HCT116 (cell line): ENCODE measurements at regions not wholly inside any gene's neighbourhood (a gene's known extent, or its start where the extent isn't known, plus 50 kb on each side); places are given as distances from the start of the nearest gene placed in this dataset.

Experiments used
- CEBPB ChIP-seq: IDR thresholded peaks from 2 replicates; pipeline ENCODE4 v1.6.1; 2012; ENCODE audit warnings: low read depth
- EGR1 ChIP-seq: IDR thresholded peaks from 2 replicates; pipeline ENCODE4 v1.6.1; 2012; ENCODE audit warnings: low read depth
- EZH2 ChIP-seq: fragments of 200-600 bp; sonication (generic); IDR thresholded peaks from 2 replicates; pipeline ENCODE4 v1.6.1; 2017; ENCODE audit warnings: antibody characterized with exemption, mixed run types
- POLR2A ChIP-seq: IDR thresholded peaks from 2 replicates; pipeline ENCODE4 v1.7.0; 2011; ENCODE audit warnings: borderline replicate concordance; ENCODE audit not compliant: insufficient read depth, insufficient read length; ENCODE audit errors: extremely low read depth
- POLR2AphosphoS5 ChIP-seq: IDR thresholded peaks from 2 replicates; pipeline ENCODE4 v1.6.1; 2011; ENCODE audit warnings: mild to moderate bottlenecking, low read depth, low read length, moderate library complexity
- RAD21 ChIP-seq: IDR thresholded peaks from 2 replicates; pipeline ENCODE4 v1.6.1; 2012; ENCODE audit warnings: low read depth, mild to moderate bottlenecking
- SIN3A ChIP-seq: IDR thresholded peaks from 2 replicates; pipeline ENCODE4 v1.6.1; 2012; ENCODE audit warnings: low read depth
- SP1 ChIP-seq: IDR thresholded peaks from 2 replicates; pipeline ENCODE4 v1.6.1; 2012; ENCODE audit warnings: low read depth
- ZFX ChIP-seq: fragments of 450-650 bp; IDR thresholded peaks from 2 replicates; pipeline ENCODE4 v1.6.1; 2017
- TF ChIP-seq, protein P1 (sequence below), 3 experiments: fragments of 200-600 bp in 1 of 3; sonication (generic) in 1 of 3; IDR thresholded peaks in 2 of 3; conservative IDR thresholded peaks in 1 of 3; 2 replicates each; pipeline ENCODE4 v1.5.1; 2012 to 2017; ENCODE audit warnings: low read depth in 2 of 3, low read length in 2 of 3, antibody characterized with exemption in 1 of 3, borderline replicate concordance in 1 of 3, control low read depth in 1 of 3, mild to moderate bottlenecking in 1 of 3, mixed read lengths in 1 of 3, mixed run types in 1 of 3, moderate library complexity in 1 of 3; ENCODE audit not compliant: insufficient read depth in 1 of 3

DNA sequence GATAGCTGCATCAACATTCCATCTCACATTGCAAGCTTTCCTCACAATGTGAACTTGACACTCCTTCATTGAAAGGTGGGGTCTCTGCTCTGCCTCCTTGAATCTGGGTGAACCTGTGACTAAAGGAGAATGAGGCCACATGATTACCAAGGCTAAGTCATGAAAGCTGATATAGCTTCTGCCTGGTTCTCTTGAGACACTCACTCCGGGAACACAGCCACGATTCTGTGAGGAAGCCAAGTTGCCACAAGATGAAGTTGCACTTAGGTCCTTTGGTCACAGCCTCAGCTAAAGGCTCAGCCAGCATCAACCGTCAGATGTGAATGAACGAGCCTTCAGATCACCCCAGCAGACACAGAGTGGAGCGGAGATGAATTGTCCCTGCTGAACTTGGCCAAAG is 94.7 kb upstream of the FAM136A start:
- TF ChIP-seq POLR2A = no peak
- TF ChIP-seq EZH2 = no peak
- TF ChIP-seq, protein P1, sequence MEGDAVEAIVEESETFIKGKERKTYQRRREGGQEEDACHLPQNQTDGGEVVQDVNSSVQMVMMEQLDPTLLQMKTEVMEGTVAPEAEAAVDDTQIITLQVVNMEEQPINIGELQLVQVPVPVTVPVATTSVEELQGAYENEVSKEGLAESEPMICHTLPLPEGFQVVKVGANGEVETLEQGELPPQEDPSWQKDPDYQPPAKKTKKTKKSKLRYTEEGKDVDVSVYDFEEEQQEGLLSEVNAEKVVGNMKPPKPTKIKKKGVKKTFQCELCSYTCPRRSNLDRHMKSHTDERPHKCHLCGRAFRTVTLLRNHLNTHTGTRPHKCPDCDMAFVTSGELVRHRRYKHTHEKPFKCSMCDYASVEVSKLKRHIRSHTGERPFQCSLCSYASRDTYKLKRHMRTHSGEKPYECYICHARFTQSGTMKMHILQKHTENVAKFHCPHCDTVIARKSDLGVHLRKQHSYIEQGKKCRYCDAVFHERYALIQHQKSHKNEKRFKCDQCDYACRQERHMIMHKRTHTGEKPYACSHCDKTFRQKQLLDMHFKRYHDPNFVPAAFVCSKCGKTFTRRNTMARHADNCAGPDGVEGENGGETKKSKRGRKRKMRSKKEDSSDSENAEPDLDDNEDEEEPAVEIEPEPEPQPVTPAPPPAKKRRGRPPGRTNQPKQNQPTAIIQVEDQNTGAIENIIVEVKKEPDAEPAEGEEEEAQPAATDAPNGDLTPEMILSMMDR (IDR thresholded peaks at IDR 0.05 in 2 of 3, conservative IDR thresholded peaks at IDR 0.05 in 1 of 3; ENCODE audit: borderline replicate concordance in 1 of 3, insufficient read depth in 1 of 3, low read depth in 2 of 3, low read length in 2 of 3) = no peak
- TF ChIP-seq ZFX = no peak
- TF ChIP-seq POLR2AphosphoS5 = no peak
- TF ChIP-seq RAD21 = no peak
- no peak for TF ChIP-seq EGR1
- no peak for TF ChIP-seq SIN3A
- TF ChIP-seq CEBPB = no peak
- TF ChIP-seq SP1 = no peak
